ENCODE measurements at regions not wholly inside any gene's neighbourhood (a gene's known extent, or its start where the extent isn't known, plus 50 kb on each side); places are given as distances from the start of the nearest gene placed in this dataset.

DNA sequence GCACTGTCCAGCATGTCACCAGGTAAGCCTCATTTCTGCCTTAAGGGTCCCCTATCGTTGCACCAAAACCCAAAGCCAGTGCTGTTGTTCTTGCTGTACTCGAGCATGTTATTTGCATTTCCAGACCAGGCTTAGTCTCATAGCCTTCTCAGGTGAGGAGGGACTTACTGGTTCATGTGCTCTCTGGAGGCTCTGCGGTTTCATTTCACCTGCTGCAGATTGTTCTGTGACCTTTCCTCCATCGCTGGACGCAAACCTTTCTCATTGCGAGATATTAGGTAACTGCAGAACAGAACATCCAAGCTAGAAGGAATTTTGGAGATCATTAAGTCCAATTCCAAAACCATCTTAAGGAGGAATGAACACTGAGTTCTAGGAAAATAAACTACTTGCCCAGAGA, 187.3 kb upstream of the BCL6 start:
- TF ChIP-seq, protein P1, sequence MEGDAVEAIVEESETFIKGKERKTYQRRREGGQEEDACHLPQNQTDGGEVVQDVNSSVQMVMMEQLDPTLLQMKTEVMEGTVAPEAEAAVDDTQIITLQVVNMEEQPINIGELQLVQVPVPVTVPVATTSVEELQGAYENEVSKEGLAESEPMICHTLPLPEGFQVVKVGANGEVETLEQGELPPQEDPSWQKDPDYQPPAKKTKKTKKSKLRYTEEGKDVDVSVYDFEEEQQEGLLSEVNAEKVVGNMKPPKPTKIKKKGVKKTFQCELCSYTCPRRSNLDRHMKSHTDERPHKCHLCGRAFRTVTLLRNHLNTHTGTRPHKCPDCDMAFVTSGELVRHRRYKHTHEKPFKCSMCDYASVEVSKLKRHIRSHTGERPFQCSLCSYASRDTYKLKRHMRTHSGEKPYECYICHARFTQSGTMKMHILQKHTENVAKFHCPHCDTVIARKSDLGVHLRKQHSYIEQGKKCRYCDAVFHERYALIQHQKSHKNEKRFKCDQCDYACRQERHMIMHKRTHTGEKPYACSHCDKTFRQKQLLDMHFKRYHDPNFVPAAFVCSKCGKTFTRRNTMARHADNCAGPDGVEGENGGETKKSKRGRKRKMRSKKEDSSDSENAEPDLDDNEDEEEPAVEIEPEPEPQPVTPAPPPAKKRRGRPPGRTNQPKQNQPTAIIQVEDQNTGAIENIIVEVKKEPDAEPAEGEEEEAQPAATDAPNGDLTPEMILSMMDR (IDR thresholded peaks at IDR 0.05), result no peak
- TF ChIP-seq JUNB (IDR thresholded peaks at IDR 0.05), result no peak
- TF ChIP-seq, protein P2, sequence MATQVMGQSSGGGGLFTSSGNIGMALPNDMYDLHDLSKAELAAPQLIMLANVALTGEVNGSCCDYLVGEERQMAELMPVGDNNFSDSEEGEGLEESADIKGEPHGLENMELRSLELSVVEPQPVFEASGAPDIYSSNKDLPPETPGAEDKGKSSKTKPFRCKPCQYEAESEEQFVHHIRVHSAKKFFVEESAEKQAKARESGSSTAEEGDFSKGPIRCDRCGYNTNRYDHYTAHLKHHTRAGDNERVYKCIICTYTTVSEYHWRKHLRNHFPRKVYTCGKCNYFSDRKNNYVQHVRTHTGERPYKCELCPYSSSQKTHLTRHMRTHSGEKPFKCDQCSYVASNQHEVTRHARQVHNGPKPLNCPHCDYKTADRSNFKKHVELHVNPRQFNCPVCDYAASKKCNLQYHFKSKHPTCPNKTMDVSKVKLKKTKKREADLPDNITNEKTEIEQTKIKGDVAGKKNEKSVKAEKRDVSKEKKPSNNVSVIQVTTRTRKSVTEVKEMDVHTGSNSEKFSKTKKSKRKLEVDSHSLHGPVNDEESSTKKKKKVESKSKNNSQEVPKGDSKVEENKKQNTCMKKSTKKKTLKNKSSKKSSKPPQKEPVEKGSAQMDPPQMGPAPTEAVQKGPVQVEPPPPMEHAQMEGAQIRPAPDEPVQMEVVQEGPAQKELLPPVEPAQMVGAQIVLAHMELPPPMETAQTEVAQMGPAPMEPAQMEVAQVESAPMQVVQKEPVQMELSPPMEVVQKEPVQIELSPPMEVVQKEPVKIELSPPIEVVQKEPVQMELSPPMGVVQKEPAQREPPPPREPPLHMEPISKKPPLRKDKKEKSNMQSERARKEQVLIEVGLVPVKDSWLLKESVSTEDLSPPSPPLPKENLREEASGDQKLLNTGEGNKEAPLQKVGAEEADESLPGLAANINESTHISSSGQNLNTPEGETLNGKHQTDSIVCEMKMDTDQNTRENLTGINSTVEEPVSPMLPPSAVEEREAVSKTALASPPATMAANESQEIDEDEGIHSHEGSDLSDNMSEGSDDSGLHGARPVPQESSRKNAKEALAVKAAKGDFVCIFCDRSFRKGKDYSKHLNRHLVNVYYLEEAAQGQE (IDR thresholded peaks at IDR 0.05), result no peak
- TF ChIP-seq MYC (IDR thresholded peaks at IDR 0.05; ENCODE audit: borderline replicate concordance, low read length), result no peak
- TF ChIP-seq POLR2A (IDR thresholded peaks at IDR 0.05; ENCODE audit: low read length), result no peak
- no peak for TF ChIP-seq BHLHE40 (IDR thresholded peaks at IDR 0.05; ENCODE audit: low read depth, low read length)

Measured in A549 (cell line).